IMR-90 (cell line): ENCODE measurements at regions not wholly inside any gene's neighbourhood (a gene's known extent, or its start where the extent isn't known, plus 50 kb on each side); places are given as distances from the start of the nearest gene placed in this dataset.

Experiments used
- ATAC-seq: fragments of 200-7000 bp; cut with Tn5 transposase; 2 replicates; pipeline ENCODE4 v1.9.1; 2020; ENCODE audit warnings: low read depth, mild to moderate bottlenecking, moderate library complexity
- BruUV-seq: library from RNA; stranded (reverse); fragments of 400-500 nt; replicated peaks from 2 replicates; lab custom pipeline; 2021; lab: Mats Ljungman, UMichigan
- CTCF ChIA-PET: fragments of 300-600 bp; formaldehyde crosslinking; extraction: SDS; loops from one replicate; lab custom pipeline; 2021; ENCODE audit warnings: antibody characterized with exemption; lab: Yijun Ruan, JAX
- POLR2A ChIA-PET: fragments of 300-600 bp; sonication (Branson Sonifier 250); formaldehyde crosslinking; loops from one replicate; lab custom pipeline; 2022; ENCODE audit warnings: antibody characterized with exemption; ENCODE audit not compliant: unreplicated experiment; lab: Charles Lee
- DNase-seq: peaks from one replicate; pipeline ENCODE4 v3.0.0; 2013
- H2AFZ ChIP-seq: replicated peaks from 2 replicates; pipeline ENCODE3; 2013; ENCODE audit warnings: low read length, mild to moderate bottlenecking; ENCODE audit not compliant: poor library complexity
- H2AK5ac ChIP-seq: 2 replicates; pipeline ENCODE4 v1.6.1; 2013; ENCODE audit warnings: low read depth, low read length, inconsistent platforms
- H2AK9ac ChIP-seq: replicated peaks from 2 replicates; pipeline ENCODE3; 2013; ENCODE audit warnings: mild to moderate bottlenecking, low read depth, low read length, moderate library complexity; ENCODE audit not compliant: poor library complexity
- H2BK120ac ChIP-seq: 2 replicates; pipeline ENCODE4 v1.6.1; 2013; ENCODE audit warnings: low read depth, low read length, inconsistent platforms
- H2BK15ac ChIP-seq: 3 replicates; pipeline ENCODE4 v1.6.1; 2013; ENCODE audit warnings: low read depth, low read length, inconsistent platforms
- H2BK20ac ChIP-seq: 2 replicates; pipeline ENCODE4 v1.6.1; 2013; ENCODE audit warnings: low read depth, mild to moderate bottlenecking, inconsistent platforms, low read length, moderate library complexity
- H2BK5ac ChIP-seq: 2 replicates; pipeline ENCODE4 v1.6.1; 2013; ENCODE audit warnings: mild to moderate bottlenecking, low read depth, low read length, inconsistent platforms; ENCODE audit not compliant: poor library complexity, severe bottlenecking
- H3K14ac ChIP-seq: replicated peaks from 2 replicates; pipeline ENCODE4 v1.6.1; 2013; ENCODE audit warnings: low read depth, low read length, inconsistent platforms
- H3K18ac ChIP-seq: 2 replicates; pipeline ENCODE4 v1.6.1; 2013; ENCODE audit warnings: low read depth, low read length, control low read depth
- H3K23ac ChIP-seq: 2 replicates; pipeline ENCODE4 v1.6.1; 2013; ENCODE audit warnings: low read depth, low read length, inconsistent platforms
- H3K27ac ChIP-seq: 2 replicates; pipeline ENCODE4 v1.5.1; 2013; ENCODE audit warnings: mild to moderate bottlenecking, control low read depth, low read length; ENCODE audit not compliant: insufficient read depth
- H3K27me3 ChIP-seq: 2 replicates; pipeline ENCODE4 v1.6.1; 2013; ENCODE audit warnings: low read length; ENCODE audit not compliant: control insufficient read depth, insufficient read depth
- H3K36me3 ChIP-seq: 2 replicates; pipeline ENCODE4 v1.6.1; 2013; ENCODE audit warnings: low read length, mixed read lengths; ENCODE audit not compliant: control insufficient read depth, insufficient read depth
- H3K4ac ChIP-seq: 2 replicates; pipeline ENCODE4 v1.6.1; 2013; ENCODE audit warnings: low read depth, low read length, inconsistent platforms
- H3K4me1 ChIP-seq: 2 replicates; pipeline ENCODE4 v1.6.1; 2013; ENCODE audit warnings: low read length, mixed read lengths; ENCODE audit not compliant: control insufficient read depth, insufficient read depth
- H3K4me2 ChIP-seq: 2 replicates; pipeline ENCODE4 v1.6.1; 2013; ENCODE audit warnings: low read depth, mild to moderate bottlenecking, control low read depth, low read length, moderate library complexity
- H3K4me3 ChIP-seq: 2 replicates; pipeline ENCODE4 v1.5.1; 2013; ENCODE audit warnings: low read depth, mild to moderate bottlenecking, control low read depth, low read length, moderate library complexity; ENCODE audit not compliant: insufficient read depth
- H3K56ac ChIP-seq: 2 replicates; pipeline ENCODE4 v1.6.1; 2013; ENCODE audit warnings: low read length, inconsistent platforms; ENCODE audit not compliant: insufficient read depth; ENCODE audit errors: extremely low read depth
- H3K79me1 ChIP-seq, 2 experiments: 2 replicates each; pipeline ENCODE4 v1.6.1; 2013; ENCODE audit warnings: low read length in 2 of 2, inconsistent platforms in 1 of 2, low read depth in 1 of 2
- H3K9ac ChIP-seq: 2 replicates; pipeline ENCODE4 v1.6.1; 2013; ENCODE audit warnings: low read depth, low read length, control low read depth
- H3K9me1 ChIP-seq: 2 replicates; pipeline ENCODE4 v1.6.1; 2013; ENCODE audit warnings: low read length, inconsistent platforms; ENCODE audit not compliant: insufficient read depth
- H3K9me3 ChIP-seq: 2 replicates; pipeline ENCODE4 v1.6.1; 2013; ENCODE audit warnings: low read length; ENCODE audit not compliant: control insufficient read depth, insufficient read depth
- H4K20me1 ChIP-seq: 2 replicates; pipeline ENCODE4 v1.6.1; 2013; ENCODE audit warnings: low read length, inconsistent platforms; ENCODE audit not compliant: insufficient read depth
- H4K5ac ChIP-seq: 2 replicates; pipeline ENCODE4 v1.6.1; 2013; ENCODE audit warnings: mild to moderate bottlenecking, low read depth, low read length, control low read depth
- H4K8ac ChIP-seq, 2 experiments: 2 replicates each; pipeline ENCODE4 v1.6.1; 2013; ENCODE audit warnings: low read depth in 2 of 2, low read length in 2 of 2, control low read depth in 1 of 2, inconsistent platforms in 1 of 2
- H4K91ac ChIP-seq: 2 replicates; pipeline ENCODE4 v1.6.1; 2013; ENCODE audit warnings: low read depth, low read length, inconsistent platforms; ENCODE audit not compliant: insufficient read depth
- CEBPB ChIP-seq: IDR thresholded peaks from 2 replicates; pipeline ENCODE4 v1.6.1; 2012; ENCODE audit warnings: low read depth, low read length, improper control_type of control experiment
- FOS ChIP-seq: fragments of 150-350 bp; IDR thresholded peaks from 2 replicates; pipeline ENCODE4 v1.6.1; 2016; ENCODE audit warnings: low read depth, low read length
- MXI1 ChIP-seq: IDR thresholded peaks from 2 replicates; pipeline ENCODE4 v1.6.1; 2012; ENCODE audit warnings: low read depth, mild to moderate bottlenecking, low read length, moderate library complexity, borderline replicate concordance
- NFE2L2 ChIP-seq: fragments of 150-350 bp; IDR thresholded peaks from 2 replicates; pipeline ENCODE4 v1.6.1; 2016; ENCODE audit warnings: low read depth, mild to moderate bottlenecking, low read length
- RCOR1 ChIP-seq: IDR thresholded peaks from 2 replicates; pipeline ENCODE4 v1.6.1; 2012; ENCODE audit warnings: mild to moderate bottlenecking, low read length, improper control_type of control experiment; ENCODE audit not compliant: insufficient replicate concordance
- RFX5 ChIP-seq: IDR thresholded peaks from 2 replicates; pipeline ENCODE4 v1.8.0; 2012; ENCODE audit warnings: low read depth, mild to moderate bottlenecking, low read length, moderate library complexity
- SMC3 ChIP-seq: fragments of 150-350 bp; IDR thresholded peaks from 2 replicates; pipeline ENCODE4 v1.6.1; 2016; ENCODE audit warnings: low read depth, mild to moderate bottlenecking, antibody characterized with exemption, low read length, moderate library complexity
- WGBS, 2 experiments: methylation state at CpG; one replicate each; pipeline versions ENCODE4 v1.1.5 to v1.1.7; 2013; ENCODE audit warnings: missing lambda C conversion rate in 2 of 2; ENCODE audit not compliant: insufficient read length in 1 of 2; ENCODE audit errors: extremely low coverage in 2 of 2; 5-methylcytosine and 5-hydroxymethylcytosine counted together
- dilution Hi-C: fragments of 300-500 bp; cut with HindIII; formaldehyde crosslinking; loops from one replicate; pipeline ENCODE4 v1.14.3; 2018; ENCODE audit warnings: low sequenced_read_pairs; ENCODE audit not compliant: unreplicated experiment
- in situ Hi-C: fragments of 300-500 bp; cut with MboI; formaldehyde crosslinking; loops from 3 replicates; pipeline ENCODE4 v1.14.3; 2019; ENCODE audit warnings: low sequenced_read_pairs, inconsistent platforms, mixed read lengths
- intact Hi-C: fragments of 100-400 bp; cut with micrococcal nuclease; formaldehyde crosslinking; loops from 2 replicates; pipeline ENCODE4 v1.10.0; 2022
- TF ChIP-seq, protein P1 (sequence below): fragments of 150-350 bp; IDR thresholded peaks from 2 replicates; pipeline ENCODE4 v1.6.1; 2017; ENCODE audit warnings: mild to moderate bottlenecking, antibody characterized with exemption, low read length, low read depth

DNA sequence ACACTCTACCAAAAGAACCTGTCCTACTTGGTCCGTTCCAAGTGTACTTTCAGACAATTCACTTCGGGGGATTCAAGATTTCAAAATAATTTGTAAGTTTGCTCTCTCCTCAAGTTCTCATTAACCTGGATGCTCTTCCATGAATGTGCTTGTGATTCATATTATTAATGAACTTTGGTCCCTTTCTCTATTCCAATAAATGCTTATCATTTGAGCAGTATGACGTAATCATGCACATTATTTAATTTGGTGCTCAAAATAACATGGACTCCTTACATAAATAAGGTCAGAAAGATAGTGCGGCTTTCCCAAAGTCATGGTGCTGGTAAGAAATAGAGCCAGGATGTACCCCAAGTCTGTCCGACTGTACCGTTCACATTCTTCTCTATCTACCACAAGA, 323.2 kb upstream of the SLCO3A1 start:
- H3K4me1 ChIP-seq: no peaks in the 10 kb centered on the region
- no peak overlapping the region for H3K4me3 ChIP-seq
- no peak overlapping the region for H3K18ac ChIP-seq
- H3K79me1 ChIP-seq: no peaks in the 10 kb centered on the region
- dilution Hi-C loops: no loop called here
- no peak overlapping the region for H2AK5ac ChIP-seq
- peaks cover 5% of the 10 kb centered on the region for H3K27me3 ChIP-seq
- no peak overlapping the region for H3K23ac ChIP-seq
- no peak overlapping the region for H2BK5ac ChIP-seq
- H4K20me1 ChIP-seq: no peaks in the 10 kb centered on the region
- ChIA-PET CTCF (no interaction called here), POLR2A (no interaction called here)
- H4K8ac ChIP-seq: no peak overlapping the region
- TF ChIP-seq, protein P1, sequence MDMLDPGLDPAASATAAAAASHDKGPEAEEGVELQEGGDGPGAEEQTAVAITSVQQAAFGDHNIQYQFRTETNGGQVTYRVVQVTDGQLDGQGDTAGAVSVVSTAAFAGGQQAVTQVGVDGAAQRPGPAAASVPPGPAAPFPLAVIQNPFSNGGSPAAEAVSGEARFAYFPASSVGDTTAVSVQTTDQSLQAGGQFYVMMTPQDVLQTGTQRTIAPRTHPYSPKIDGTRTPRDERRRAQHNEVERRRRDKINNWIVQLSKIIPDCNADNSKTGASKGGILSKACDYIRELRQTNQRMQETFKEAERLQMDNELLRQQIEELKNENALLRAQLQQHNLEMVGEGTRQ: no peak
- TF ChIP-seq MXI1: no peak
- TF ChIP-seq SMC3: no peak
- no peak for TF ChIP-seq NFE2L2
- TF ChIP-seq RFX5: no peak
- no peak for TF ChIP-seq FOS
- peak; percentile 47 for TF ChIP-seq CEBPB
- no peak for TF ChIP-seq RCOR1
- no peak overlapping the region for H3K14ac ChIP-seq
- no peak for ATAC-seq
- no peaks in the 10 kb centered on the region for H3K36me3 ChIP-seq
- no peak overlapping the region for H2BK20ac ChIP-seq
- no TSS peak for BruUV-seq
- DNase-seq: no peak
- H3K9ac ChIP-seq: no peak overlapping the region
- H2AK9ac ChIP-seq: no peak overlapping the region
- WGBS, 2 experiments: no CpG with 5 or more reads among the region's 6 CpGs
- in situ Hi-C loops: no loop called here
- H3K9me1 ChIP-seq: no peaks in the 10 kb centered on the region
- no peak overlapping the region for H3K4me2 ChIP-seq
- no peak overlapping the region for H3K27ac ChIP-seq
- no peak overlapping the region for H2BK120ac ChIP-seq
- H4K91ac ChIP-seq: no peak overlapping the region
- H3K56ac ChIP-seq: no peak overlapping the region
- no peaks in the 10 kb centered on the region for H3K9me3 ChIP-seq
- no peak overlapping the region for H2AFZ ChIP-seq
- H3K4ac ChIP-seq: no peak overlapping the region
- intact Hi-C loops: no loop called here
- H2BK15ac ChIP-seq: no peak overlapping the region
- H4K5ac ChIP-seq: no peak overlapping the region
